AG09319 (cell line): ENCODE measurements at regions not wholly inside any gene's neighbourhood (a gene's known extent, or its start where the extent isn't known, plus 50 kb on each side); places are given as distances from the start of the nearest gene placed in this dataset.
"Not testable (repeated sequence)": the region's sequence is repeated elsewhere in the genome, so short reads cannot be mapped to it uniquely, and the experiment has no call there.

ENCODE experiments used
- DNase-seq: peaks from one replicate; pipeline ENCODE4 v3.0.0-alpha.2; 2010; ENCODE audit warnings: low read depth; ENCODE audit errors: extremely low read depth
- TF ChIP-seq, protein P1 (sequence below): IDR thresholded peaks from 2 replicates; pipeline ENCODE4 v1.5.1; 2011; ENCODE audit warnings: low read depth, mild to moderate bottlenecking, inconsistent platforms, low read length, moderate library complexity

- no peak for DNase-seq
- TF ChIP-seq, protein P1, sequence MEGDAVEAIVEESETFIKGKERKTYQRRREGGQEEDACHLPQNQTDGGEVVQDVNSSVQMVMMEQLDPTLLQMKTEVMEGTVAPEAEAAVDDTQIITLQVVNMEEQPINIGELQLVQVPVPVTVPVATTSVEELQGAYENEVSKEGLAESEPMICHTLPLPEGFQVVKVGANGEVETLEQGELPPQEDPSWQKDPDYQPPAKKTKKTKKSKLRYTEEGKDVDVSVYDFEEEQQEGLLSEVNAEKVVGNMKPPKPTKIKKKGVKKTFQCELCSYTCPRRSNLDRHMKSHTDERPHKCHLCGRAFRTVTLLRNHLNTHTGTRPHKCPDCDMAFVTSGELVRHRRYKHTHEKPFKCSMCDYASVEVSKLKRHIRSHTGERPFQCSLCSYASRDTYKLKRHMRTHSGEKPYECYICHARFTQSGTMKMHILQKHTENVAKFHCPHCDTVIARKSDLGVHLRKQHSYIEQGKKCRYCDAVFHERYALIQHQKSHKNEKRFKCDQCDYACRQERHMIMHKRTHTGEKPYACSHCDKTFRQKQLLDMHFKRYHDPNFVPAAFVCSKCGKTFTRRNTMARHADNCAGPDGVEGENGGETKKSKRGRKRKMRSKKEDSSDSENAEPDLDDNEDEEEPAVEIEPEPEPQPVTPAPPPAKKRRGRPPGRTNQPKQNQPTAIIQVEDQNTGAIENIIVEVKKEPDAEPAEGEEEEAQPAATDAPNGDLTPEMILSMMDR = no peak
Measured at GRCh38 chrX:150086371-150086770, 148.1 kb upstream of the EOLA2 start.

DNA sequence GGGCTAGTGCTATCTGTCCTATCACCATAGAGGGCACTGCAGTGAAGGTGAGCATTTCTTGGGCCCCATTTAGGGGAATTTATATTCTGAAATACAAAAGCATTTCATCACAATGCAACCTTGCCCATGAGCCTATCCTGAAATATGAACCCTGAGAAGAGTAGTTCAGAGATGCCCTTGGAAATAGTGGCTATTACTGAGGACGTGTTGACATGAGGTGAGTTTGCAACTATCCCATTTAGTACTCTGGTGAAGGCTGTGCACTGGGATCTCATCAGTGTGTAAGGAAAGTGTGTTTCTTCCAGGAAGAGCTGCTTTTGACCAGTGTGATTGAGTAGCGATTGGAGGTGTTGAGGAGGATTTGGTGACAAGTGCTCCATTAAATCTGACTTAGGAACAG is 149.3 kb upstream of the EOLA2 start:
- no peak for DNase-seq
- TF ChIP-seq, protein P1 = no peak

DNA sequence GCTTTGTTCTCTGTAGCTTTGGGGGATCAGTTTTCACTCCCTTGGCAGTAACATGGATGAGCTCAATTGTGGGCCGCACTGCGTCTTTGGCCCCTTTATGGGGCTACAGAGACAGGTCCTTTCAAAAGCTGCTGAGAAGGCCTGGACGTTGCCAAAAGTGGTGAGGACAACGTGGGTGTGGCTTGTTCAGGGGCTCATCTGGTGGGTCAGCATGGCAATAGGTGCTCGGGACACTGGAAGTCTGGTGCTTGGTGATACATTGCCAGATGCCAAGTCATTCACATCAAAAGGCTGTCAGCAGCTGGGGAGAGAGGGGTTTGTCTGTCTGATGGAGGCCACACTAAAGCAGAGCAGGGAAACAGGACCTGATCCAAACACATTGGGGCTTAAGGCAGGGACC is 149.8 kb upstream of the EOLA2 start:
- DNase-seq = no peak
- TF ChIP-seq, protein P1 = no peak

GRCh38 chrX:150088766-150089518 is 150.7 kb upstream of the EOLA2 start:
- DNase-seq = no peak

GRCh38 chrX:150091300-150091699 is 153.0 kb upstream of the EOLA2 start:
- DNase-seq = not testable (repeated sequence)

More at GRCh38 chrX:150088766-150089518, 150.7 kb upstream of the EOLA2 start:
- TF ChIP-seq, protein P1 = no peak

DNA sequence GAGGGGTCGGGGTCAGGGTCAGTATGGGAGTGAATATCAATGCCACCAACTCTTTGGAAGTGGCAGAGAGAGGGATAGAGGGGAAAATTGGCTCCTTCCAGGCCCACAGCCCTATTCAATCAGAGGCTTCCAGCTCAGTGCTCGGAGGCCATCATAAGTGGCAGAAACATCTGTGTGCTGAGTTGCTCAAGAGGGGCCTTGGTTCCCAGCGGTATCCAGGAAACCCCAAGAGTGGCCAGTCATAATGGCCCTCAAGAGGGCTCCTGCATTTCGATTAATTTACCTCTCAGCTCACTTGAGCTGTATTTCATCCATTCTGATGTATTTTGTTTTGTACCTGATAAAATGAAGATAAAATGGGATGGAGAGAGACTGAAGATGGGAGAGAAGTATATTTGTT is 154.3 kb upstream of the EOLA2 start:
- no peak for DNase-seq
- TF ChIP-seq, protein P1 = no peak

- DNase-seq = no peak
- TF ChIP-seq, protein P1 = no peak
Measured at GRCh38 chrX:150094375-150094774, 156.1 kb upstream of the EOLA2 start.

- TF ChIP-seq, protein P1 = no peak
- no peak for DNase-seq
Measured at GRCh38 chrX:150094996-150095395, 156.7 kb upstream of the EOLA2 start.
